ENCODE measurements at regions not wholly inside any gene's neighbourhood (a gene's known extent, or its start where the extent isn't known, plus 50 kb on each side); places are given as distances from the start of the nearest gene placed in this dataset.

- no peak for DNase-seq (ENCODE audit: low read depth)
- TF ChIP-seq, protein P1, sequence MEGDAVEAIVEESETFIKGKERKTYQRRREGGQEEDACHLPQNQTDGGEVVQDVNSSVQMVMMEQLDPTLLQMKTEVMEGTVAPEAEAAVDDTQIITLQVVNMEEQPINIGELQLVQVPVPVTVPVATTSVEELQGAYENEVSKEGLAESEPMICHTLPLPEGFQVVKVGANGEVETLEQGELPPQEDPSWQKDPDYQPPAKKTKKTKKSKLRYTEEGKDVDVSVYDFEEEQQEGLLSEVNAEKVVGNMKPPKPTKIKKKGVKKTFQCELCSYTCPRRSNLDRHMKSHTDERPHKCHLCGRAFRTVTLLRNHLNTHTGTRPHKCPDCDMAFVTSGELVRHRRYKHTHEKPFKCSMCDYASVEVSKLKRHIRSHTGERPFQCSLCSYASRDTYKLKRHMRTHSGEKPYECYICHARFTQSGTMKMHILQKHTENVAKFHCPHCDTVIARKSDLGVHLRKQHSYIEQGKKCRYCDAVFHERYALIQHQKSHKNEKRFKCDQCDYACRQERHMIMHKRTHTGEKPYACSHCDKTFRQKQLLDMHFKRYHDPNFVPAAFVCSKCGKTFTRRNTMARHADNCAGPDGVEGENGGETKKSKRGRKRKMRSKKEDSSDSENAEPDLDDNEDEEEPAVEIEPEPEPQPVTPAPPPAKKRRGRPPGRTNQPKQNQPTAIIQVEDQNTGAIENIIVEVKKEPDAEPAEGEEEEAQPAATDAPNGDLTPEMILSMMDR (IDR thresholded peaks at IDR 0.05; ENCODE audit: insufficient read depth, low read depth, low read length), result no peak
- H3K4me3 ChIP-seq (ENCODE audit: low read depth, low read length), result no peak overlapping the region
These were observed 155.1 kb downstream of the CCDC59 start for GRCh38 chr12:82203086-82203485.

DNA sequence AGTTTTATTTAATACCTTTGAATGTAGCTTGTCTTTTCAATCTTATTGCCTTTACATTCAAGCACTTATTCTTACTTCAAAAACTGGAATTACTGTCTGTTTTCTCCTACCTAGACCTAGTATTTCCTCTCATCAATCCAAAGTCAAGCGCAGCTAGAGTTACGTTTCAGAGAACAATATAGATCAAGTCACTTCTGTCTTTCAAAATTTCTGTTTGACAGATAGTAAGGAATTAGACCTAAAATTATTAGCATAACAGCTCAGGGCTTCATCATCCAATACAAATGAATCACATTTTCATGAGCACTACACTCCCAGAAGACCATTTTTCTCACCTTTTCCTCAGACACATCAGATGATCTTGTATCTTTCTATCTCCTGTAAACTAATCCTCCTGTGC lies 170.6 kb downstream of the CCDC59 start:
- no peak for DNase-seq (ENCODE audit: low read depth)
- no peak overlapping the region for H3K4me3 ChIP-seq (ENCODE audit: low read depth, low read length)
- TF ChIP-seq, protein P1 (IDR thresholded peaks at IDR 0.05; ENCODE audit: insufficient read depth, low read depth, low read length), result no peak

GRCh38 chr12:82187011-82187410 lies 171.2 kb downstream of the CCDC59 start:
- no peak for DNase-seq (ENCODE audit: low read depth)
- TF ChIP-seq, protein P1 (IDR thresholded peaks at IDR 0.05; ENCODE audit: insufficient read depth, low read depth, low read length), result no peak
- no peak overlapping the region for H3K4me3 ChIP-seq (ENCODE audit: low read depth, low read length)

GRCh38 chr12:82186282-82186681 lies 171.9 kb downstream of the CCDC59 start:
- TF ChIP-seq, protein P1 (IDR thresholded peaks at IDR 0.05; ENCODE audit: insufficient read depth, low read depth, low read length), result no peak
- H3K4me3 ChIP-seq (ENCODE audit: low read depth, low read length), result no peak overlapping the region
- DNase-seq (ENCODE audit: low read depth), result no peak

GRCh38 chr12:82184844-82185243 lies 173.3 kb downstream of the CCDC59 start:
- no peak for DNase-seq (ENCODE audit: low read depth)
- no peak overlapping the region for H3K4me3 ChIP-seq (ENCODE audit: low read depth, low read length)
- TF ChIP-seq, protein P1 (IDR thresholded peaks at IDR 0.05; ENCODE audit: insufficient read depth, low read depth, low read length), result no peak

- DNase-seq (ENCODE audit: low read depth), result no peak
These were observed 175.5 kb downstream of the CCDC59 start for GRCh38 chr12:82182601-82183190.

More at GRCh38 chr12:82182601-82183190, 175.5 kb downstream of the CCDC59 start:
- TF ChIP-seq, protein P1 (IDR thresholded peaks at IDR 0.05; ENCODE audit: insufficient read depth, low read depth, low read length), result no peak
- no peak overlapping the region for H3K4me3 ChIP-seq (ENCODE audit: low read depth, low read length)
